ENCODE measurements at regions not wholly inside any gene's neighbourhood (a gene's known extent, or its start where the extent isn't known, plus 50 kb on each side); places are given as distances from the start of the nearest gene placed in this dataset.

DNA sequence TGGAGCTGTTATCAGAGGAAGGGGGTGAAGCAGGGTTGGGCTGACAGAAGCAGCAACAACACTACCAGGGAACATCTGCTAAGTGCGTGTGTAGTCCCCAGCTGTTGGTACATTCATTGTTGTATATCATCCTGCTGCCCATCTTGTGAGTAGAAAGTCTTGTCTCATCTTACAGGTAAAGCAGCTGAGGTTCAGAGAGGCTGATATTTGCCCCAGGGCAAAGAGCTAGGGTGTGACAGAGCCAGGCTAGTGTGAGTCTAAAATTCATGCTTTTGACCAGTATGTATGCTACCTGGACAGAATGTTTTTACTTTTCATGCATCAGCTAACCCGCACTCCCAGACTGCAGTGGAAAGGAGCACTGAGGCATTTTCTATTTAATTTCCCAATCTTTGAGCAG is 221.6 kb downstream of the STK31 start:
- H2AFZ ChIP-seq (ENCODE audit: low read depth, low read length), result no peak overlapping the region
- CTCF ChIA-PET, result no interaction called here
- no peaks in the 10 kb centered on the region for H3K79me2 ChIP-seq (ENCODE audit: control insufficient read depth, insufficient read depth, low read length)
- H3K9ac ChIP-seq (replicated peaks; ENCODE audit: extremely low read depth, insufficient read depth, low read length), result no peak overlapping the region
- H3K4me3 ChIP-seq (replicated peaks in 1 of 3; ENCODE audit: insufficient read depth in 1 of 3, low read depth in 1 of 3, low read length in 3 of 3), result no peak overlapping the region
- no peak overlapping the region for H3K27ac ChIP-seq (ENCODE audit: insufficient read depth, low read depth, low read length)
- intact Hi-C loops (cut with micrococcal nuclease), result loop anchor here (10.0 kb wide), 1 partner anchor 733 kb away; no protein-coding TSS in a partner anchor
- POLR2A ChIA-PET, result no interaction called here
- H3K4me2 ChIP-seq (ENCODE audit: insufficient read depth, low read length), result no peak overlapping the region
- BruUV-seq (replicated peaks), result no TSS peak
- TF ChIP-seq EZH2 (IDR thresholded peaks at IDR 0.05; ENCODE audit: borderline replicate concordance, low read depth, low read length, severe bottlenecking), result no peak
- TF ChIP-seq POLR2AphosphoS5 (IDR thresholded peaks at IDR 0.05; ENCODE audit: insufficient read depth, low read depth, low read length), result no peak
- TF ChIP-seq, protein P1, sequence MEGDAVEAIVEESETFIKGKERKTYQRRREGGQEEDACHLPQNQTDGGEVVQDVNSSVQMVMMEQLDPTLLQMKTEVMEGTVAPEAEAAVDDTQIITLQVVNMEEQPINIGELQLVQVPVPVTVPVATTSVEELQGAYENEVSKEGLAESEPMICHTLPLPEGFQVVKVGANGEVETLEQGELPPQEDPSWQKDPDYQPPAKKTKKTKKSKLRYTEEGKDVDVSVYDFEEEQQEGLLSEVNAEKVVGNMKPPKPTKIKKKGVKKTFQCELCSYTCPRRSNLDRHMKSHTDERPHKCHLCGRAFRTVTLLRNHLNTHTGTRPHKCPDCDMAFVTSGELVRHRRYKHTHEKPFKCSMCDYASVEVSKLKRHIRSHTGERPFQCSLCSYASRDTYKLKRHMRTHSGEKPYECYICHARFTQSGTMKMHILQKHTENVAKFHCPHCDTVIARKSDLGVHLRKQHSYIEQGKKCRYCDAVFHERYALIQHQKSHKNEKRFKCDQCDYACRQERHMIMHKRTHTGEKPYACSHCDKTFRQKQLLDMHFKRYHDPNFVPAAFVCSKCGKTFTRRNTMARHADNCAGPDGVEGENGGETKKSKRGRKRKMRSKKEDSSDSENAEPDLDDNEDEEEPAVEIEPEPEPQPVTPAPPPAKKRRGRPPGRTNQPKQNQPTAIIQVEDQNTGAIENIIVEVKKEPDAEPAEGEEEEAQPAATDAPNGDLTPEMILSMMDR (IDR thresholded peaks at IDR 0.05; ENCODE audit: extremely low read depth in 1 of 2, insufficient read depth in 1 of 2, low read depth in 1 of 2, low read length in 2 of 2), result no peak
- TF ChIP-seq GATA2 (IDR thresholded peaks at IDR 0.05; ENCODE audit: insufficient read depth, insufficient read length, low read depth, low read length), result no peak
- TF ChIP-seq MYC (IDR thresholded peaks at IDR 0.05; ENCODE audit: low read depth, low read length), result no peak
- no peak for TF ChIP-seq JUN (IDR thresholded peaks at IDR 0.05; ENCODE audit: borderline replicate concordance, insufficient read depth, insufficient read length, low read depth)
- no peak for TF ChIP-seq FOS (IDR thresholded peaks at IDR 0.05; ENCODE audit: borderline replicate concordance, insufficient read depth, low read length)
- TF ChIP-seq, protein P2, sequence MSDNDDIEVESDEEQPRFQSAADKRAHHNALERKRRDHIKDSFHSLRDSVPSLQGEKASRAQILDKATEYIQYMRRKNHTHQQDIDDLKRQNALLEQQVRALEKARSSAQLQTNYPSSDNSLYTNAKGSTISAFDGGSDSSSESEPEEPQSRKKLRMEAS (IDR thresholded peaks at IDR 0.05; ENCODE audit: insufficient read depth, insufficient read length), result no peak
- H3K4me1 ChIP-seq (ENCODE audit: control insufficient read depth, extremely low read depth, insufficient read depth, low read length), result no peaks in the 10 kb centered on the region
- dilution Hi-C loops (cut with MboI; ENCODE audit: extremely low pct_ligation_motif_present, low sequenced_read_pairs), result no loop called here
- DNase-seq (ENCODE audit: low read depth, low spot score) (no peak), FAIRE-seq (no peak)
- H3K36me3 ChIP-seq (ENCODE audit: control insufficient read depth in 2 of 2, extremely low read depth in 1 of 2, insufficient read depth in 2 of 2, low read length in 2 of 2), result no peaks in the 10 kb centered on the region
- H4K20me1 ChIP-seq (replicated peaks; ENCODE audit: control insufficient read depth, extremely low read depth, insufficient read depth, low read length), result no peaks in the 10 kb centered on the region
- H3K9me3 ChIP-seq (replicated peaks; ENCODE audit: control insufficient read depth, insufficient read depth, low read length), result no peaks in the 10 kb centered on the region
- H3K27me3 ChIP-seq (ENCODE audit: control insufficient read depth in 2 of 2, insufficient read depth in 2 of 2, low read length in 2 of 2), result no peaks in the 10 kb centered on the region
- H3K9me1 ChIP-seq (replicated peaks; ENCODE audit: control insufficient read depth, extremely low read depth, insufficient read depth, low read length), result no peaks in the 10 kb centered on the region

Measured in endothelial cell of umbilical vein (primary cell).